HCT116 (cell line): ENCODE measurements at regions not wholly inside any gene's neighbourhood (a gene's known extent, or its start where the extent isn't known, plus 50 kb on each side); places are given as distances from the start of the nearest gene placed in this dataset.

Experiments used
- CTCF ChIP-seq, 3 experiments: fragments of 200-600 bp in 1 of 3; sonication (generic) in 1 of 3; IDR thresholded peaks in 2 of 3; conservative IDR thresholded peaks in 1 of 3; 2 replicates each; pipeline ENCODE4 v1.5.1; 2012 to 2017; ENCODE audit warnings: low read depth in 2 of 3, low read length in 2 of 3, antibody characterized with exemption in 1 of 3, borderline replicate concordance in 1 of 3, control low read depth in 1 of 3, mild to moderate bottlenecking in 1 of 3, mixed read lengths in 1 of 3, mixed run types in 1 of 3, moderate library complexity in 1 of 3; ENCODE audit not compliant: insufficient read depth in 1 of 3
- EZH2 ChIP-seq: fragments of 200-600 bp; sonication (generic); IDR thresholded peaks from 2 replicates; pipeline ENCODE4 v1.6.1; 2017; ENCODE audit warnings: antibody characterized with exemption, mixed run types
- EZH2phosphoT487 ChIP-seq: fragments of 200-600 bp; IDR thresholded peaks from 2 replicates; pipeline ENCODE4 v1.6.1; 2018; ENCODE audit warnings: antibody characterized with exemption, borderline replicate concordance
- POLR2A ChIP-seq: IDR thresholded peaks from 2 replicates; pipeline ENCODE4 v1.7.0; 2011; ENCODE audit warnings: borderline replicate concordance; ENCODE audit not compliant: insufficient read depth, insufficient read length; ENCODE audit errors: extremely low read depth

GRCh38 chr12:126349383-126349782 lies 1284.1 kb downstream of the AACS start:
- TF ChIP-seq EZH2phosphoT487 (no peak), POLR2A (no peak), CTCF (IDR thresholded peaks at IDR 0.05 in 2 of 3, conservative IDR thresholded peaks at IDR 0.05 in 1 of 3; ENCODE audit: borderline replicate concordance in 1 of 3, insufficient read depth in 1 of 3, low read depth in 2 of 3, low read length in 2 of 3) (no peak), EZH2 (no peak)
